HG02759 (cell line): ENCODE measurements at regions not wholly inside any gene's neighbourhood (a gene's known extent, or its start where the extent isn't known, plus 50 kb on each side); places are given as distances from the start of the nearest gene placed in this dataset.

Experiments
- ATAC-seq: cut with Tn5 transposase; IDR thresholded peaks from one replicate; pipeline ENCODE4 v1.9.1; 2021; ENCODE audit warnings: mild to moderate bottlenecking, moderate library complexity; ENCODE audit not compliant: unreplicated experiment

- ATAC-seq = no peak
These were observed 50.2 kb upstream of the LYZL1 start for GRCh38 chr10:29238523-29239135.
